ENCODE measurements at regions not wholly inside any gene's neighbourhood (a gene's known extent, or its start where the extent isn't known, plus 50 kb on each side); places are given as distances from the start of the nearest gene placed in this dataset.
"Not testable (repeated sequence)": the region's sequence is repeated elsewhere in the genome, so short reads cannot be mapped to it uniquely, and the experiment has no call there.

- Histone ChIP-seq H3K9me3 (ENCODE audit: severe bottlenecking) (no peaks in the 10 kb centered on the region), H3K27ac (ENCODE audit: poor library complexity, severe bottlenecking) (peak overlapping the region; percentile 62), H3K4me3 (ENCODE audit: severe bottlenecking) (no peak overlapping the region), H3K27me3 (ENCODE audit: insufficient read depth, poor library complexity, severe bottlenecking) (no peaks in the 10 kb centered on the region), H3K4me1 (ENCODE audit: insufficient read depth, poor library complexity, severe bottlenecking) (peaks cover 8% of the 10 kb centered on the region), H3K36me3 (ENCODE audit: low read depth) (no peaks in the 10 kb centered on the region)
- no peak for TF ChIP-seq CTCF (IDR thresholded peaks at IDR 0.05; ENCODE audit: poor library complexity, severe bottlenecking)
- DNase-seq (ENCODE audit: low spot score), result no peak
- peak; percentile 80 for ATAC-seq (ENCODE audit: low read depth)
These were observed 750.5 kb upstream of the POU3F4 start for GRCh38 chrX:82757614-82758013.

GRCh38 chrX:82764521-82764920 is 743.6 kb upstream of the POU3F4 start:
- Histone ChIP-seq H3K4me1 (ENCODE audit: insufficient read depth, poor library complexity, severe bottlenecking) (no peaks in the 10 kb centered on the region), H3K4me3 (ENCODE audit: severe bottlenecking) (no peak overlapping the region), H3K9me3 (ENCODE audit: severe bottlenecking) (no peaks in the 10 kb centered on the region), H3K36me3 (ENCODE audit: low read depth) (no peaks in the 10 kb centered on the region), H3K27ac (ENCODE audit: poor library complexity, severe bottlenecking) (no peak overlapping the region), H3K27me3 (ENCODE audit: insufficient read depth, poor library complexity, severe bottlenecking) (no peaks in the 10 kb centered on the region)
- TF ChIP-seq CTCF (IDR thresholded peaks at IDR 0.05; ENCODE audit: poor library complexity, severe bottlenecking), result no peak
- DNase-seq (ENCODE audit: low spot score) (no peak), ATAC-seq (ENCODE audit: low read depth) (no peak)

- no peak overlapping the region for H3K27ac ChIP-seq (ENCODE audit: poor library complexity, severe bottlenecking)
- H3K4me3 ChIP-seq (ENCODE audit: severe bottlenecking), result no peak overlapping the region
- no peaks in the 10 kb centered on the region for H3K4me1 ChIP-seq (ENCODE audit: insufficient read depth, poor library complexity, severe bottlenecking)
- H3K27me3 ChIP-seq (ENCODE audit: insufficient read depth, poor library complexity, severe bottlenecking), result no peaks in the 10 kb centered on the region
- H3K36me3 ChIP-seq (ENCODE audit: low read depth), result no peaks in the 10 kb centered on the region
- ATAC-seq (ENCODE audit: low read depth), result no peak
- no peak for DNase-seq (ENCODE audit: low spot score)
- no peak for TF ChIP-seq CTCF (IDR thresholded peaks at IDR 0.05; ENCODE audit: poor library complexity, severe bottlenecking)
- no peaks in the 10 kb centered on the region for H3K9me3 ChIP-seq (ENCODE audit: severe bottlenecking)
These were observed 742.3 kb upstream of the POU3F4 start for GRCh38 chrX:82765811-82766210.

GRCh38 chrX:82775426-82775825 is 732.7 kb upstream of the POU3F4 start:
- TF ChIP-seq CTCF (IDR thresholded peaks at IDR 0.05; ENCODE audit: poor library complexity, severe bottlenecking), result no peak
- Histone ChIP-seq H3K9me3 (ENCODE audit: severe bottlenecking) (no peaks in the 10 kb centered on the region), H3K27me3 (ENCODE audit: insufficient read depth, poor library complexity, severe bottlenecking) (no peaks in the 10 kb centered on the region), H3K27ac (ENCODE audit: poor library complexity, severe bottlenecking) (no peak overlapping the region), H3K4me3 (ENCODE audit: severe bottlenecking) (no peak overlapping the region), H3K4me1 (ENCODE audit: insufficient read depth, poor library complexity, severe bottlenecking) (no peaks in the 10 kb centered on the region), H3K36me3 (ENCODE audit: low read depth) (no peaks in the 10 kb centered on the region)
- DNase-seq (ENCODE audit: low spot score) (no peak), ATAC-seq (ENCODE audit: low read depth) (no peak)

- ATAC-seq (ENCODE audit: low read depth) (no peak), DNase-seq (ENCODE audit: low spot score) (no peak)
- Histone ChIP-seq H3K27ac (ENCODE audit: poor library complexity, severe bottlenecking) (no peak overlapping the region), H3K36me3 (ENCODE audit: low read depth) (no peaks in the 10 kb centered on the region), H3K4me1 (ENCODE audit: insufficient read depth, poor library complexity, severe bottlenecking) (no peaks in the 10 kb centered on the region), H3K4me3 (ENCODE audit: severe bottlenecking) (no peak overlapping the region), H3K9me3 (ENCODE audit: severe bottlenecking) (no peaks in the 10 kb centered on the region), H3K27me3 (ENCODE audit: insufficient read depth, poor library complexity, severe bottlenecking) (no peaks in the 10 kb centered on the region)
- TF ChIP-seq CTCF (IDR thresholded peaks at IDR 0.05; ENCODE audit: poor library complexity, severe bottlenecking), result no peak
These were observed 726.1 kb upstream of the POU3F4 start for GRCh38 chrX:82782014-82782413.

GRCh38 chrX:82812902-82813301 is 695.2 kb upstream of the POU3F4 start:
- H3K36me3 ChIP-seq (ENCODE audit: low read depth); DNase-seq (ENCODE audit: low spot score); H3K9me3 ChIP-seq (ENCODE audit: severe bottlenecking); ATAC-seq (ENCODE audit: low read depth); H3K4me3 ChIP-seq (ENCODE audit: severe bottlenecking); H3K27me3 ChIP-seq (ENCODE audit: insufficient read depth, poor library complexity, severe bottlenecking): not testable (repeated sequence)
- peak overlapping the region; percentile 59 for H3K27ac ChIP-seq (ENCODE audit: poor library complexity, severe bottlenecking)
- H3K4me1 ChIP-seq (ENCODE audit: insufficient read depth, poor library complexity, severe bottlenecking), result peaks cover 17% of the 10 kb centered on the region
